ENCODE measurements at regions not wholly inside any gene's neighbourhood (a gene's known extent, or its start where the extent isn't known, plus 50 kb on each side); places are given as distances from the start of the nearest gene placed in this dataset.

- FAIRE-seq: no peak
These were observed 343.6 kb downstream of the LPIN1 start for GRCh38 chr2:12090072-12090471.

- FAIRE-seq: no peak
These were observed 344.2 kb downstream of the LPIN1 start for GRCh38 chr2:12090590-12090989.

GRCh38 chr2:12091201-12091806 is 344.9 kb downstream of the LPIN1 start:
- FAIRE-seq: no peak

GRCh38 chr2:12094134-12094533 is 347.7 kb downstream of the LPIN1 start:
- no peak for FAIRE-seq

- FAIRE-seq: no peak
These were observed 349.8 kb downstream of the LPIN1 start for GRCh38 chr2:12096051-12096787.

GRCh38 chr2:12096788-12097449 is 350.5 kb downstream of the LPIN1 start:
- no peak for FAIRE-seq

- no peak for FAIRE-seq
These were observed 351.4 kb downstream of the LPIN1 start for GRCh38 chr2:12097859-12098258.

- no peak for FAIRE-seq
These were observed 352.9 kb downstream of the LPIN1 start for GRCh38 chr2:12099374-12099773.

GRCh38 chr2:12102679-12103078 is 356.2 kb downstream of the LPIN1 start:
- FAIRE-seq: no peak

GRCh38 chr2:12105180-12105579 is 358.7 kb downstream of the LPIN1 start:
- no peak for FAIRE-seq

GRCh38 chr2:12106440-12107080 is 360.1 kb downstream of the LPIN1 start:
- no peak for FAIRE-seq

- FAIRE-seq: no peak
These were observed 360.9 kb downstream of the LPIN1 start for GRCh38 chr2:12107321-12107720.

GRCh38 chr2:12107939-12108338 is 361.5 kb downstream of the LPIN1 start:
- no peak for FAIRE-seq

GRCh38 chr2:12109363-12110017 is 363.1 kb downstream of the LPIN1 start:
- no peak for FAIRE-seq

GRCh38 chr2:12110074-12110473 is 363.6 kb downstream of the LPIN1 start:
- FAIRE-seq: no peak

GRCh38 chr2:12110481-12110880 is 364.0 kb downstream of the LPIN1 start:
- FAIRE-seq: no peak

GRCh38 chr2:12113412-12113811 is 367.0 kb downstream of the LPIN1 start:
- FAIRE-seq: no peak

GRCh38 chr2:12114816-12115215 is 368.4 kb downstream of the LPIN1 start:
- no peak for FAIRE-seq

GRCh38 chr2:12116228-12116750 is 369.9 kb downstream of the LPIN1 start:
- FAIRE-seq: no peak

GRCh38 chr2:12119841-12120240 is 373.4 kb downstream of the LPIN1 start:
- no peak for FAIRE-seq

- FAIRE-seq: no peak
These were observed 374.1 kb downstream of the LPIN1 start for GRCh38 chr2:12120281-12121150.

GRCh38 chr2:12124790-12125189 is 378.4 kb downstream of the LPIN1 start:
- FAIRE-seq: no peak

All from endometrium (tissue), 2 donors.